G401.6 (cell line): ENCODE measurements at regions not wholly inside any gene's neighbourhood (a gene's known extent, or its start where the extent isn't known, plus 50 kb on each side); places are given as distances from the start of the nearest gene placed in this dataset.

Source experiments
- FAIRE-seq: peaks from 2 replicates; lab custom pipeline; 2012; peaks lifted over from hg19 to GRCh38; lab: Jason Lieb, UNC

DNA sequence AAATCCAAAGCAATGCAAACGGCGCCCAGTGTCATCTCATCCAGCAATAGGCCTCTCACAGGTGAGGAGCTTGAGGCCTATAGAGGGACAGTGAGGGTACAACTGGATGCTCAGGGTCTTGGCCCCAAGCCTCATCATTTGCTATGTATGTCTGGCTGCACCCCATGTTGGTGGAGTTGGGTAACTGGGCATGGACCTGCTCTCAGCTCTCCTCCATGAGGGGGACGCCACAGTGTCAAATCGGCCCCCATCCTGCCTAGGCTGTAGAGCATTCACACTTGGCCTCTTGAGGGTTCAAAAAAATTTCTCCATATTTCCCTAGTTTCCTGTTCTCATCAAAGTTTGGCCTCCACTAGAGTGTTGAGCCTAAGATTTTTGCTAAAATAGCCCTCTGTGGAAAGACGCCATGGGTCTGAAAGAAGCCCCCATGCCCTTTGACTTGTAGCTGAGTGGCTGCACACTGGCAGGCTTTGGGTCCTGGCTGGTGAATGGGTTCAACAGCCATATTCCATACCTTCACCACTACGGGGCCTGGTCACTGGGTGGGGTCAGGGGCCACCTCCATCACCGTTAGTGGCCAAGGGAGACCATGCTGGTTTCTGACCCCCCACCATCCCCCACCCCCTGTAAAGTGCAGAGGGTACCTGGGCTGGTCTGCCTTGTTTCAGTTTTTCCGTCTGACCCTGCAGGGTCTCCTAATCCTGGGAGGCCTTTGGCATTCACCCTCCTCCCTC, 132.3 kb upstream of the TBX20 start:
- no peak for FAIRE-seq

DNA sequence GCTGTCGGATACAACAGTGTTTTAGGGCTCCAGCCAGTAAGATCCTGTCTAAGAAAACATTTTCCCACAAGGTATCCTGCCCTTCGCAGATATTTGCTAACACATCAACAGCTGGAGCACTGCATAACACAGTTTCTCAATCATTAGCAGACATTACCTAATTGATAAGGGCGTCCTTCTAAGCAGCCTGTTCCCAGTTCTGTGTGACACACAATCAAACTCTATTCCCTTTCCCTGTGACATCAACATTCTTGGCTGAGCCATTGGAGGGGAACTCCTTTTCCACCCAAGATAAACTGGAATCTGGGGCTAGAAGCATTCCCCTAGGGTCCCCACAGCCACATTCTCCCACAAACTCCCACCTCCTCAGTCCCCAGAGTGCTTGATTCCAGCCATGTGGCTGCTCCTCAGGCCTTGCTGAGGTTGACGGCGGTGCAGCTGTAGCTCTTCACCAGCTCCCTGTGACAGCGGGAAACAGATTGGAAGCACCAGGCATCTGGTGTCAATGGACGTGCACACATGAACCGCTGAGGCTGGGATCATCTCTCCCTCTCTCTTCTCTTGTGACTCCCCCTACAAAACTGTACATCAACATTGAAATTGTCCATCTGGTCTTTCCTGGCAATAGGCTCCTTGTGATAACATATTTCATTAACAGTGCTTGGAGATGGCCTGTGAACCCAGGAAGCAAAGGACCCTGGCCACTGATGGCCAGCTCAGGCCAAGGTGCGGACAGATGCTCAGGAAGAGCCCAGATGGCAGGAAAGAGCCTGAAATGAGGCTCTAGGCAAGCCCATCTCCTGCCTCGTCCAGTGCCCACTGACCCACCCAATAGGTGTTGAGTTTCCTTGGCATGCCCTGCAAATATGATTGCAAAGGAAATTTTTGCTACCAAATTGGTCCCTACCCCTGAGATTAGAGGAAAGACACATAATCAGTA, 131.1 kb upstream of the TBX20 start:
- no peak for FAIRE-seq

DNA sequence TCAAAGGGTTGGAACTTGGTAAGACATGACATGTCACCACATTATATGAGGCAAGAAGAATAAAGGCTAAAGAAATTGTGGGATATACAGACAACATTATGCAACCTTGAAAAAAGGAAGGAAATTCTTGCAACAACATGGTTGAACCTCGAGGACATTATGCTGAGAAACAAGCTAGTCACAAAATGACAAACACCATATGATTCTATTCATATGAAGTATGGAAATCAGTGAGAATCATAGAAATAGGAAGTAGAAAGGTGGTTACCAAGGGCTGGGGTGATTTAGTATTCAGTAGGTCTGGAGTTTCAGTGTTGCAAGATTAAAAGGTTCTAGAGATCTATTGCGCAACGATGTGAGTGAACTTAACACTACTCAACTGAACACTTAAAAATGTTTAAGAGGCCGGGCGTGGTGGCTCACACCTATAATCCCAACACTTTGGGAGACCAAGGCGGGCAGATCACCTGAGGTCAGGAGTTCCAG, 126.9 kb upstream of the TBX20 start:
- no peak for FAIRE-seq

DNA sequence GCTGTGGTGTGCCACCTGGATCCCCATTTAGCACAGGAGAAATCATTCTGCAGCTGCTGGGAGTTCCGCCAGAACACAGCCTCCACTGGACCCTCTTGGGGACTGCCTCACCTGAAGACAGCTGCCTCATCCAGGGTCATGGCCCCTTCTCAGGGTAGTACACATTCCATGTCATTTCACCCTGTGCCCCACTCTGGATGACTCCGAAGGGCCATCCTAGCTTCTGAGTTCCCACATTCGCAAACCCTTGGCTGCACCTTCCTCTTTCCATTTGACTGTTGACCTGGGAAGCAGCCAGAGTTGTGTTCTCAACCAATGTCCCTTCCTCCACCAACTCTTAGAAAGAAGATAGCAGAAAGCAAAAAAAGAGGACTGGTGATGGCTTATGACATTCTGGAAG, 125.6 kb upstream of the TBX20 start:
- FAIRE-seq = no peak

DNA sequence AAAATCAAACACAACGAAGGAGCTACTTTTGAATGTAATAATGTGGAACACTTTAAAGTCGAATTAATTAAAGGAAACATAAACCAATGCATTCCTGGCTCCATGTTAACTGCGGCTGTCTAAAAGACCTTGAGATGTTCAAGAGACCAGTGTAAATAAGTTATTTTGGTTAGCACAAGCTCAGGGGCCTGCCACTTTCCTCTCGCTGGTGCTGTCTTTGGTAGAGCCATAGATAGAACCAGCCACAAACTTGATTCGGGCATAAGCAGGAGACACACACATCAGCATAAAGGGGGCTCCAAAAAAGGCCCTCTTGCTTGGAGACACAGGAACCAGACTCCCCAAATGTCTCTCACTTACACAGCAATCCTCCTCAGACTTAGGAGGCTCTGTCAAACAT, 121.6 kb upstream of the TBX20 start:
- FAIRE-seq = no peak

DNA sequence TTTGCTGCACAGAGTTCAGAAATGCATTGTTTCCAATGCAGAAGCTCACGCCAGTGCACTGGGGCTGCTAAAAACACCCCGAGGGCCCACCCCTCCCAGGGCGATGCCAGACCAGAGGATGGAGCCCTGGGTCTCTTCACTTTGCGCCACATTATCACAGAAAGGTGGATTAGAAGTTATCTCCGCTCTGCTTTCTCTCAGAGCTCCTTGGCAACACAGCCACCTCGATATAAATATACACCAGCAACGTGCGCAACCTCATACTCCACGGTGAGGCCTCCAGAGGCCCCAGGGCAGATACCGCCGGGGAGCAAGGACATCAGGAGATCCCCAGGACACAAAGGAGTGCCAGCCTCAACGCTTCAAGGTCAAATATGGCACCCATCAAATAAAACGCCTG, 121.0 kb upstream of the TBX20 start:
- FAIRE-seq = no peak

DNA sequence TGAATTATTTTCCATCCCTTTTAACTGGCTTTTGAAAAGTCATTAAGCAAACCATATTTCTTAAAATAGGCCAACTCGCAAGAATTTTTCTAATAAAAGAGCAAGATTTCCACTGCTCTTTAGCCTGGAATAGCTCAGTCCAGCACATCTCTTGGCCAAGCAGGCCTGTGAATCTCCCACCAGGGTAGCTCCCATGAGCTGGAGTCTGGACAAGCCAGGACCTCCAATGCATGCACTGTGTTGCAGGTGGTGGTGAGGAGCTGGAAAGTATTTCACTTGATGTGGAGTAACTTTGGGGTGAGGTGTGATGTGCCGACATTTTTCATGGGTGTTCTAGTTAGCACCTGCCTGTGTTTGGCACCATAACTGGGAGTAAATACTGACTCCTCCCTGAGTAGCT, 117.3 kb upstream of the TBX20 start:
- FAIRE-seq = no peak

DNA sequence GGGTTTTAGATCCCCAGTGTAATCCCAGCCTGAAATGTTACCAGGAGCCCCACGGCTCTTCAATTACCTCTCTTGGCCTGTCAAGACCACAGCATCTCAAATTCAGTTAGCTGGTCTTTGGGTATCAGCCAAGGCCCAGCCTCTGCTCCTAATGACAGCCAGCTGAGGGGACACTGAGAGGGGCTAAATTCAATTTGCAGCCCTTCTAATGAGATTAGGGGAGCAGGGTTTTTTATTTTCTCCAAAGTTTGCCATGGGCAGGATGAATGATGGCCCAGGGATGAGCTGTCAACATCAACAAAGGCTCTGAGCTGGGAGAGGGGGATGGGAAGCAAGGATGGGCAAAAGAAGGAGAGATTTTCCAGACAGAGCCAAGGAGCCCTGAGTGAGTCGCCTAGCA, 116.8 kb upstream of the TBX20 start:
- FAIRE-seq = no peak

DNA sequence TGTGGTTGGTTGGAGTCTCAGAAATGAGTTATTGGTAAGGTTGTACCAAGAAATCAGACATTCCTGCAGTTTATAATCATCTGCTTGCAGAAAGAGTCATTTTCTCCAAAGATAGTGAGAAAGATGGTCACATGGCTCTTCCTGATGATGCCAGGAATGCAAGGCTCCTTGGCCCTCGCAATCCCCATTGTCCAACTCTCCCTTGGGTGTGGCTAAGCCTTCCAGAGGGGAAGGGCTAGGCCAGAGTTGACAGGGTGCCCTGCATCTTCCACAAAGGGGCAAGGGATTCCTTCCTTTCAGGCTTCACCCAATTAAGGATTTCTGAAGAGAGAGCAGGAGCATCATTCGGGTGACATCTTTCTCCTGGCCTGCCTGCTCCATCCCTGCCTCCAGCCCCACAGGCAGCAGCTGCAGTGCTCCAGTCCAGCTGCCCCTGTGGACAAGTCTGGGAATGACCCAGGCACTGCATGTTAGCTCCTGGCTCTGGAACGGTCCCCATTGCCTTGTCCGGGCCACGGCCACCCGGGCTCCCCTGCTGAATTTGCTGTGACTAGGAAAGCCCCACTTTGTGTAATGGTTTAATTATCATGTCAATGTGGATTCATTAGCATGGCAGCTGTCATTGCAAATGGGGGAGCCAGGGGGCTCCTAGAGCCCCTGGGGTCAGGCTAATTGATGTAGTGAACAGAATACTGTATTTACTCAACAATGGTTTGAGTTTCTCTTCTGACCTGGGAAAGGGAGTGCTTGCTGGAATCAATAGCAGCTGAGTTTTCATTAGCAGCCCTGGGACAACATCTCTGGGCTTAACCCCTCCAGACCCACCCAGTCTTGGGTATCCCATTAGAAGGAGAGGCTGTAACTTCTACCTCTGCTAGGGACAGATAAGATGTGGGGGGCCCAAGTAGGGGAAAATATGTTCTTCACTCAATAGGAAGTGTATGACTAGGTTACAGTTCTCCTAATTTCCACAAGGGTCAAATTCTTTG, 112.6 kb upstream of the TBX20 start:
- no peak for FAIRE-seq

DNA sequence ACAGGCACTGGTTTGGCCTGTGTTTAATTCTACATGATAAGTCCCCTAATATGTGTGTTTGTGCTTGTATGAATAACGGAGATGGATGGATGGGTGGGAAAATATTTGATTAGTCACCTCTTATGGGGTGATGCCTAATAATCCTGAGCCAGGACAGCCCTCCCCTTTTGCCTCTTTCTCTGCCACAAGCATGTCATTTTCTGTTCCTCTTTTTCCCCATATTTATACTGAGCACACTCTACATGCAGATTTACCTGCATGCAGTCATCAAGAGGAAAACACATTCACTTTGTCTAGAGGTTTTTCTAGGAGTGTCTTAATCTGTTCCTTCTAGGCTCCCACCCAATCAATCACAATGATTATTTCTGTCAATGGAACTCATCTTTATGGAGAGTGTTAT, 111.6 kb upstream of the TBX20 start:
- FAIRE-seq = no peak

DNA sequence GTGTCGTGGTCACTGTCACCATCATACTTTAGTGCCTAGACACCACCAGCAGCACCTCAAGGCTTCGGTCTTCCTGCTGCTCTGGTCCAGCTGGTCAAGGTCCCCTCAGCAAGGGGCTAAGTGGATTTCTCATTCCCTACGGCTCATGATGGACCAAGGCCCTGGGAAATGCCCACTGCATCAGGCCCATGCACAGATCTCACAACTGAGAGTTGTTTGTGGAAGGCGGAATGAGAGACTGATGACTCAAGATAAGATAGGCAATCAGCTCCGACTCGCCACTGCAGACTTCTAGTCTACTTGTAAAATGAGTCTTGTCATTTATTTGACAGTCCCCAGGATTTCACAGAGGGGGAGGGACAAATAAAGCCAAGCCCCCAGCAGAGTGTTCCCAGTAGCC, 108.4 kb upstream of the TBX20 start:
- no peak for FAIRE-seq

DNA sequence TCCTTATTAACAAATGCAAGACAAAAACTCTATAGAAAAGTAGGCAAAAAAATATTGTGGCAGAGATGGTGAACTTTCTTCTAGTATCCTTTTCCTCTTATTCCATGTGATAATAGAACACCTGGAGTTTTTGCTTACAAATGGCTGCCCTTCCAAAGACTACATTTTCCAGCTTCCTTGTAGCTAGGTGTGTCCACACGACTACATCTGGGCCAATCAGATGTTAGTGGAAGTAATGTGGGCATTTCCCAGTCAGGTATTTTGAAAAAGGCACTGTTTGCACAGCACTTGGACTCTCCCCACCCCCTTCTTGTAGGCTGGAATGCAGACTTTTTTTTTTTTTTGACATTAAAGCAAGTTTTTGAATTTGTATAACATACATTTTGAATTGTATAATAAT, 105.5 kb upstream of the TBX20 start:
- FAIRE-seq = no peak

DNA sequence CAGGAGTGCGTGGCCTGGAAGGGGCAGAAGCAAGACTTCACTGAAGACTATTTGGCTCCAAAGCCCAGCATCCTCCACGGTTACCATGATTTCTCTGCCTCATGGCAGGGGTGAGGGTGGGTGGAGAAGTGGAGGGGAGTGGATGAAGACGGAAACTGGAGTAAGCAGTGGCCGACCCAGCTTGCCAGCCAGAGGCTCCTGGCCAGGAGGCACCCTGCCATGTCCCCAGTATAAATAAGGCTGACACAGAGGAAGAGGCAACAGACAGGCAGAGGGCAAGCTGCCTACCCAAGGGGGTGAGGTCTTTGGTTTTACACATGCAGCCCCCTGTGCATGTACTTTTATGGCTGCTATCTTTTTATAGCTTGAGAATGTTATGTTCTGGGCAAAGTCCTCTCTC, 102.6 kb upstream of the TBX20 start:
- FAIRE-seq = no peak

DNA sequence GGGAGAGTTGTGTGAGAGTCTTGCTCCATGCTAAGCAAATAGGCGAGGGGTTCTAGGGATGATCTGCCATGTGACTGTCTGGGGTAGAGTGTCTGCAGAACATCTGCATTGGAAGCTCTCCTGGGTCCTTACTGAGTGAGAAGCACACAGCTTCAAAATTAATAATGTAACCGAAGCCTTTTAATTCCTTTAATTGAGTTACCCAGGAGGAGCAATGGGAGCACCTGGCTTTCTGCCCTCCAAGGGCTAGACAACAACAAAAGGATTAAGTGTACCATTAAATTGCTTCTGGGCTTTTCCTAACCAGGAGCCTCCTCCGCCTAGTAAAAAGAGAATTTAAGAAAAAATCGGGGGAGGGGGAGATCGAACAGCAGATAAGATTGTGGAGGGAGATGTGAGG, 102.0 kb upstream of the TBX20 start:
- FAIRE-seq = no peak

DNA sequence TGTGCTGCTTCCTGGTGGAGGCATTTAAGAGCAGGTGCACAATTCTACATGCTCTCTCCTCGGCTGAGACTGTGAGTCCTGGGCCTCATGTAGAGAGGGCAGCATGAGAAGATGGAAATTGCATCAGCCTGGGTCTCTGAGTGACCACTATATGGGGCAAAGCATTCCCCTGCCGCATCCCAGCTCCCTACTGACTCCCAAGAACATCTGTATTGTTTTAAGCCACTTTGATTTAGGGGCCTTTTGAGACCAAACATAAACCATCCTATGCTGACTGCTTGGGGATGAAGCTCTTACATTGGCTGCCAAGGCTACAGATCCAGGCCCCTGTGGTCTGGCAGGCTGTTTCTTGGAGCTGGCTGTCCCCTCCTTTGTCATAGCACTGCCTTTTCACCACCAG, 101.3 kb upstream of the TBX20 start:
- no peak for FAIRE-seq

DNA sequence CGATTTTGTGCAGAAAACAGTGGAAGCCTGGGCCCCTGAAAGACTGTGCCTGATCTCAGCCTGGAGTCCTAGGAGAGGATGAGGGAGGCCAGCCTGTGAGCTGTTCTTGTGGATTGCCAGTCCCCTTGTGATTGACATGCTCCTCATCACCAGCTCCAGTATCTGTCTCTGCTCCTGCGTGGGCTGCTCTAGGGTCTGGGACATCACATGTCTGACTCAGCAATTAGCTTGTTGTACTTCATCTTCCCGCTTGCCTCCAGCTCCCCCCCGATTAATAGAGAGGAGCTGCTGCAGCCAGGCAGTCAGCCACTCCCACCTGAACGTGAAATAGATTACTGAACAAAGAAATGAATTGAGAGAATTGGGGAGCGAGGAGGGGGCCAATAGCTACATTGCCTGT, 99.6 kb upstream of the TBX20 start:
- FAIRE-seq = no peak

DNA sequence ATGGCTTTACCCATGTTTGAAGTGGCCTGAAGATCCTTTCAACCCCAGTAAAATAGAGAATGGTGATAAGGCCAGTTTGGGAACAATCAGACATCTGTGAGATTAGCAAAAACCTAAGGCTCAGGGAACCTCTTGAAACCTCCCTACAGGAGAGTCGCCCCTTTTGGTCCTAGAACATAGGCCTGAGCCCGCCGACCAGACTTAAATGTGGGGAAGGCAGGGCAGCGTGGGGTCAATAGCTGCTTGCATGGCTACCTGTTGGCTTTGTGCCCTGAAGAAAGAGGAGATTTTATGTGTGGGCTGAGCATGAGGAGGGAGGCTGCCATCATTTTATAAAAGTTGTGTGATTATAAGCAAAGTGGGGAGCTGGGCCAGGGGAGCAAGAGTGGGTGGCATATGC, 97.6 kb upstream of the TBX20 start:
- FAIRE-seq = no peak

DNA sequence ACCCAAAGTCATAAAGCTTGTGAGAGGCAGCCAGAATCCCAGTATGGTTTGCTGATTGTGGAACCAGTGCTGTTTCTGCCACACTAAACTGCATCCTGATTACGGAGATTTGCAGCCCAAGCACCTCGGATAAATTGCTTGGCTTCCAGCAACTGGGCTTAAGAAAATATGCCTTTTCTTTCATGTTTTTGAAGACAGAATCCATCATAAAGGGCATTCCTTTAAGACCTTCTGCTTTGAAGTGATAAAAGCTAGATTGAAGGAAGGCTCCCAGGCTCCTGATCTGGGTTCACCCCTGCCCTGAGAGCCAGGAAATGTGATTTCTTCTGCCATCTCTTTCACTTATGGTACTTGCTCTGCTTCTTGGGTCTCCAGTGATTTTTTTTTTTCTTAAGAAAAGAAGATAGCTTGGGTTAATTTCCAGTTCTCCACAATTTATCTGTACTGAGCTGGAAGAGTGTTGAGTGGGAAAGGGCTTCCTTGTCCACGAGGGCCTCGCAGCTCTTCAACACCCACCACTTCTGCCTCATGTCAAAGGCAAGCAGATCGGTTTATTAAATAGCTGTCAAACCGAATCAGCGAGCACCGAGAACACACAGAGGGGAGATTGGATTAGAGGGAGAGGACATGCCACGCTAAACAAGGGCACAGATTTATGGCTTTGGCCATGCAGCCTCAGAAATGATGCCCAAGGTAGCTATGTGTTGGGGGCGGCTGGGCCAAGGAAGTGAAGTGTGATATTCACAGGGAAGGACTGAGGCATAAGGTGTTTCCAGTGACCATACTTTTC, 94.9 kb upstream of the TBX20 start:
- FAIRE-seq = no peak

DNA sequence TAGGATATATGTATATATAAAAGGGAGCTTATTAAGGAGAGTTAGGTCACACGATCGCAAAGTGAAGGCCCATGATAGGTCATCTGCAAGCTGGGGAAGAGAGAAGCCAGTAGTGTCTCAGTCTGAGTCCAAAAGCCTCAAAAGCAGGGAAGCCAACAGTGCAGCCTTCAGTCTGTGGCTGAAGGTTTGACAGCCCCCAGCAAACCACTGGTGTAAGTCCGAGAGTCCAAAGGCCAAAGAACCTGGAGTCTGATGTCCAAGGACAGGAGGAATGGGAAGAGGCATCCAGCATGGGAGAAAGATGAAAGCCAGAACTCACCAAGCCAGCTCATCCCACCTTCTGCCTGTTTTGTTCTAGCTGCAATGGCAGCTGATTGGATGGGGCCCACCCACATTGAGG, 88.9 kb upstream of the TBX20 start:
- no peak for FAIRE-seq

DNA sequence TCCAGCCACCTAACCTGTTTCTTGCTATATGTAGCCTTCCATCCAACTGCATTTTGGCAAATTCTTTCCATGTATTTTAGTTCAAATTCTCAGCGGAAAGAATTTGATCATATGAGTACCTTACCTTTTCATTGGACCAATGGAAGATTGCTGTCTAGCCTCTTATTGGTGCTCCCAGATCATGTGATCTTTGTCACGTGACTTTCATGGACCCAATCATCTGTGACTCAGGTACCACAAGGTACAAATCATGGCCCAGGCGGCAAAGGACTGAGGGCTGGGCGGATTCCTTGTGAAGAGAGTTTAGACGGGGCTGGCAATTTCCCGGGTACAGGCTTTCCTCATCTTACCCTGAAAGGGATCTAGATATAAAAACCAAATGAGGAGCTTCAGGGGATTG, 85.9 kb upstream of the TBX20 start:
- FAIRE-seq = no peak

DNA sequence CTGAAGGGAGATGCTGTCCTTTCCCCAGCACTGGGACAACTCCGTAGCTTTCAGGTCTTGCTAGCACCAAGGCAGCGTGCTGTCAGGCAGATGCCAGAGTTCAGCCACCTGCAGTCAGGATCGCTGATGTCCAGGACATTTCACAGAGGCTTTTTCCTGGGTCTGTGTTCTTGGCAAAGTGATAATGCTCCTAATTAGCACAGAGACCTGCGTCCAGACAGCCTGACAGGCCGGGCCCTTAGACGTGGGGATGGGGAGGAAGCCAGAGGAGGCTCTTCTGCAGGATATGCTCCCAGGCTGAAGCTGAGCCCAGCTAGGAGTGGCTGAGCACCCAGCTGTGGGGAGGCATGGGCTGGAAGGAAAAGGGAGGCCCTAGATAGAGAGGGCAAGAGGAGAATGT, 82.5 kb upstream of the TBX20 start:
- no peak for FAIRE-seq

DNA sequence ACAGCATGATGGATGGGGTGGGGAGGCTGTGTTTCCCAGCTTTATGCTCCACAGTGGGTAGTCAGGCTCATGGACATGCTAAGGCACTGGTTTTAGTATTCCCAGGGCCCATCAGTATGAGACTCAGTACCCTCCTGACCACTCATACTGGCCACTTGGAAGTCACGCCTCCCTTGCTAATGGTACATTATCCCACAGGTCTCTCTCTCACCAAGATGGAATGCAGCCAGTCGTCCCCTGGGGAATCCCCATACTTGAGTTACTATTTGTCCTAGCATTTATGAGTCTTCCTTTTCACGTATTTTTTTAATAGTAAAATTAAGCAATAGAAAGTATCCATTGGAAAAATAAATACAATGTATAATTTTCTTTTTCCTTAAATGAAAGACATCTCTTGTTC, 80.6 kb upstream of the TBX20 start:
- FAIRE-seq = no peak
